Astrocyte (in vitro differentiated cells and primary cell): ENCODE measurements at regions not wholly inside any gene's neighbourhood (a gene's known extent, or its start where the extent isn't known, plus 50 kb on each side); places are given as distances from the start of the nearest gene placed in this dataset.
A peak's percentile ranks its signal among the peaks of the same experiment; 100 is the strongest.
"Not testable (repeated sequence)": the region's sequence is repeated elsewhere in the genome, so short reads cannot be mapped to it uniquely, and the experiment has no call there.

Experiments
- DNase-seq: peaks from one replicate; pipeline ENCODE4 v3.0.0-alpha.2; 2010; ENCODE audit warnings: low read depth
- FAIRE-seq: peaks from 2 replicates; lab custom pipeline; 2011; peaks lifted over from hg19 to GRCh38; lab: Jason Lieb, UNC
- H2AFZ ChIP-seq: 2 replicates; pipeline ENCODE4 v1.6.0; 2012; ENCODE audit warnings: low read depth, low read length, inconsistent platforms
- H3K27ac ChIP-seq: 2 replicates; pipeline ENCODE4 v1.5.1; 2011; ENCODE audit warnings: low read depth, low read length, inconsistent platforms
- H3K27me3 ChIP-seq: 2 replicates; pipeline ENCODE4 v1.6.0; 2011; ENCODE audit warnings: low read length, inconsistent platforms; ENCODE audit not compliant: insufficient read depth
- H3K36me3 ChIP-seq: 2 replicates; pipeline ENCODE4 v1.5.1; 2011; ENCODE audit warnings: low read length, inconsistent platforms; ENCODE audit not compliant: insufficient read depth
- H3K4me1 ChIP-seq: 2 replicates; pipeline ENCODE4 v1.5.1; 2011; ENCODE audit warnings: low read length, inconsistent platforms; ENCODE audit not compliant: insufficient read depth
- H3K4me2 ChIP-seq: 2 replicates; pipeline ENCODE4 v1.6.0; 2012; ENCODE audit warnings: low read length, inconsistent platforms
- H3K4me3 ChIP-seq: 2 replicates; pipeline ENCODE4 v1.5.1; 2011; ENCODE audit warnings: low read depth, mild to moderate bottlenecking, low read length, inconsistent platforms; ENCODE audit not compliant: insufficient read depth
- H3K79me2 ChIP-seq: 2 replicates; pipeline ENCODE4 v1.6.0; 2012; ENCODE audit warnings: mild to moderate bottlenecking, low read length, inconsistent platforms; ENCODE audit not compliant: insufficient read depth
- H3K9ac ChIP-seq: 2 replicates; pipeline ENCODE4 v1.6.0; 2012; ENCODE audit warnings: mild to moderate bottlenecking, low read length, inconsistent platforms
- H3K9me3 ChIP-seq: 2 replicates; pipeline ENCODE4 v1.5.1; 2012; ENCODE audit warnings: low read depth, mild to moderate bottlenecking, low read length, inconsistent platforms; ENCODE audit not compliant: insufficient read depth
- H4K20me1 ChIP-seq: 2 replicates; pipeline ENCODE4 v1.6.0; 2012; ENCODE audit warnings: low read length, inconsistent platforms; ENCODE audit not compliant: insufficient read depth
- H3K27ac Mint-ChIP-seq: one replicate; pipeline ENCODE4 v1.8.0; 2021; ENCODE audit warnings: mild to moderate bottlenecking, mixed read lengths; ENCODE audit not compliant: unreplicated experiment
- H3K27me3 Mint-ChIP-seq: one replicate; pipeline ENCODE4 v1.8.0; 2021; ENCODE audit warnings: low read depth, mixed read lengths; ENCODE audit not compliant: unreplicated experiment
- H3K36me3 Mint-ChIP-seq: one replicate; pipeline ENCODE4 v1.8.0; 2021; ENCODE audit warnings: low read depth, mixed read lengths; ENCODE audit not compliant: unreplicated experiment
- H3K4me1 Mint-ChIP-seq: one replicate; pipeline ENCODE4 v1.8.0; 2021; ENCODE audit warnings: low read depth, mixed read lengths; ENCODE audit not compliant: unreplicated experiment
- H3K4me3 Mint-ChIP-seq: one replicate; pipeline ENCODE4 v1.8.0; 2021; ENCODE audit warnings: mild to moderate bottlenecking, moderate library complexity, mixed read lengths; ENCODE audit not compliant: unreplicated experiment
- H3K9me3 Mint-ChIP-seq: one replicate; pipeline ENCODE4 v1.8.0; 2021; ENCODE audit warnings: mild to moderate bottlenecking, mixed read lengths; ENCODE audit not compliant: unreplicated experiment
- CTCF ChIP-seq: IDR thresholded peaks from 2 replicates; pipeline ENCODE4 v1.5.1; 2011; ENCODE audit warnings: low read depth, mild to moderate bottlenecking, inconsistent platforms, low read length, moderate library complexity; ENCODE audit not compliant: insufficient read depth
- EZH2 ChIP-seq: IDR thresholded peaks from 2 replicates; pipeline ENCODE4 v1.6.1; 2012; ENCODE audit warnings: mild to moderate bottlenecking, low read length, inconsistent platforms; ENCODE audit not compliant: insufficient read depth

GRCh38 chr18:22525313-22525712 is 107.6 kb upstream of the CTAGE1 start:
- Mint-ChIP-seq H3K4me3 (no peak overlapping the region), H3K27ac (no peak overlapping the region), H3K4me1 (peaks cover 3% of the 10 kb centered on the region), H3K27me3 (no peaks in the 10 kb centered on the region), H3K36me3 (peaks cover 3% of the 10 kb centered on the region), H3K9me3 (peaks cover 2% of the 10 kb centered on the region)
- Histone ChIP-seq H3K4me2 (no peak overlapping the region), H4K20me1 (no peaks in the 10 kb centered on the region), H3K27ac (no peak overlapping the region), H3K4me3 (no peak overlapping the region), H3K36me3 (no peaks in the 10 kb centered on the region), H3K9ac (no peak overlapping the region), H3K27me3 (no peaks in the 10 kb centered on the region), H2AFZ (no peak overlapping the region), H3K9me3 (no peaks in the 10 kb centered on the region), H3K4me1 (no peaks in the 10 kb centered on the region), H3K79me2 (no peaks in the 10 kb centered on the region)
- DNase-seq (no peak), FAIRE-seq (no peak)
- TF ChIP-seq CTCF (no peak), EZH2 (no peak)

GRCh38 chr18:22525883-22526282 is 108.2 kb upstream of the CTAGE1 start:
- no peaks in the 10 kb centered on the region for H3K9me3 ChIP-seq
- no peak overlapping the region for H3K9ac ChIP-seq
- no peak overlapping the region for H3K4me3 ChIP-seq
- no peak overlapping the region for H3K27ac ChIP-seq
- peaks cover 2% of the 10 kb centered on the region for H3K9me3 Mint-ChIP-seq
- H3K4me1 ChIP-seq, result no peaks in the 10 kb centered on the region
- peaks cover 3% of the 10 kb centered on the region for H3K36me3 Mint-ChIP-seq
- H3K79me2 ChIP-seq, result no peaks in the 10 kb centered on the region
- H3K27ac Mint-ChIP-seq, result no peak overlapping the region
- H3K27me3 ChIP-seq, result no peaks in the 10 kb centered on the region
- no peak overlapping the region for H3K4me3 Mint-ChIP-seq
- H2AFZ ChIP-seq, result no peak overlapping the region
- no peak overlapping the region for H3K4me2 ChIP-seq
- no peaks in the 10 kb centered on the region for H3K27me3 Mint-ChIP-seq
- no peaks in the 10 kb centered on the region for H3K36me3 ChIP-seq
- H3K4me1 Mint-ChIP-seq, result peaks cover 3% of the 10 kb centered on the region
- DNase-seq, result no peak
- no peak for TF ChIP-seq EZH2
- TF ChIP-seq CTCF, result no peak
- H4K20me1 ChIP-seq, result no peaks in the 10 kb centered on the region
- FAIRE-seq, result no peak

DNA sequence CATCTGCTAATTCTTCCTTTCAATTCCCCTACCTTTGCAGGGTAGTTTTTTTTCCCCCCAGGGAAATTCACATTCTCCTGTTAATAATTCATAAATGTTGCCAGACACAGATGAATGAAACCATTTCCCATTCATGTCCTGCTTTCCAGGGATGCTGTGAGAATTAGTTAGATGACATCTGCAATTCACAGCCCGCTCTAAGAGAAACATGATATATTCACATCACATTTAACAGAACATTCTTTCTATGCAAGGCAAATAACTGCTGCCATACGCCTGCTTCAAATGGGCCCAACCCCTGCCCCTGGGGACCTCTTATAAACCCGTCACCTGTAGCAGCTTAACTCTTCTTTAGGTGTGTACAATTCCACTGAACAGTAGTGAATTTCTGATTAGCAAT is 110.6 kb upstream of the CTAGE1 start:
- peaks cover 2% of the 10 kb centered on the region for H3K9me3 Mint-ChIP-seq
- Histone ChIP-seq H4K20me1 (no peaks in the 10 kb centered on the region), H3K9me3 (no peaks in the 10 kb centered on the region), H2AFZ (no peak overlapping the region), H3K27me3 (no peaks in the 10 kb centered on the region), H3K4me1 (no peaks in the 10 kb centered on the region), H3K4me3 (no peak overlapping the region), H3K27ac (no peak overlapping the region), H3K79me2 (no peaks in the 10 kb centered on the region), H3K9ac (no peak overlapping the region), H3K36me3 (no peaks in the 10 kb centered on the region), H3K4me2 (no peak overlapping the region)
- peak; percentile 52 for FAIRE-seq
- no peak for DNase-seq
- no peak for TF ChIP-seq EZH2
- TF ChIP-seq CTCF, result no peak
- H3K36me3 Mint-ChIP-seq, result peaks cover 3% of the 10 kb centered on the region
- no peak overlapping the region for H3K4me3 Mint-ChIP-seq
- no peak overlapping the region for H3K27ac Mint-ChIP-seq
- H3K4me1 Mint-ChIP-seq, result peaks cover 3% of the 10 kb centered on the region
- H3K27me3 Mint-ChIP-seq, result no peaks in the 10 kb centered on the region

GRCh38 chr18:22534706-22535105 is 117.0 kb upstream of the CTAGE1 start:
- not testable (repeated sequence) for FAIRE-seq, DNase-seq, H4K20me1 ChIP-seq

More at GRCh38 chr18:22534706-22535105, 117.0 kb upstream of the CTAGE1 start:
- H3K27ac ChIP-seq, H3K4me3 Mint-ChIP-seq, H3K79me2 ChIP-seq, H3K9me3 ChIP-seq, H3K27ac Mint-ChIP-seq, H2AFZ ChIP-seq, H3K4me2 ChIP-seq, H3K4me1 ChIP-seq, H3K36me3 ChIP-seq, H3K4me3 ChIP-seq, H3K4me1 Mint-ChIP-seq, H3K36me3 Mint-ChIP-seq, H3K27me3 Mint-ChIP-seq, H3K27me3 ChIP-seq, H3K9me3 Mint-ChIP-seq, H3K9ac ChIP-seq: not testable (repeated sequence)
